ENCODE measurements at regions not wholly inside any gene's neighbourhood (a gene's known extent, or its start where the extent isn't known, plus 50 kb on each side); places are given as distances from the start of the nearest gene placed in this dataset.
"Not testable (repeated sequence)": the region's sequence is repeated elsewhere in the genome, so short reads cannot be mapped to it uniquely, and the experiment has no call there.

GRCh38 chr17:13096291-13096690 is 78.5 kb upstream of the ELAC2 start:
- FAIRE-seq = no peak
- no peak for TF ChIP-seq POLR2A (IDR thresholded peaks at IDR 0.05; ENCODE audit: low read depth, low read length)
- DNase-seq (ENCODE audit: insufficient read length, low spot score) = no peak

GRCh38 chr17:13092010-13092409 is 74.2 kb upstream of the ELAC2 start:
- not testable (repeated sequence) for FAIRE-seq; DNase-seq (ENCODE audit: insufficient read length, low spot score)

- FAIRE-seq = no peak
- no peak for TF ChIP-seq POLR2A (IDR thresholded peaks at IDR 0.05; ENCODE audit: low read depth, low read length)
- no peak for DNase-seq (ENCODE audit: insufficient read length, low spot score)
Observed at GRCh38 chr17:13088666-13089065, 70.8 kb upstream of the ELAC2 start.

- TF ChIP-seq POLR2A (IDR thresholded peaks at IDR 0.05; ENCODE audit: low read depth, low read length) = no peak
- FAIRE-seq (no peak), DNase-seq (ENCODE audit: insufficient read length, low spot score) (no peak)
Observed at GRCh38 chr17:13087802-13088201, 70.0 kb upstream of the ELAC2 start.

- no peak for DNase-seq (ENCODE audit: insufficient read length, low spot score)
- TF ChIP-seq POLR2A (IDR thresholded peaks at IDR 0.05; ENCODE audit: low read depth, low read length) = no peak
- FAIRE-seq = no peak
Observed at GRCh38 chr17:13086142-13086769, 68.4 kb upstream of the ELAC2 start.

- DNase-seq (ENCODE audit: insufficient read length, low spot score) (no peak), FAIRE-seq (no peak)
- no peak for TF ChIP-seq POLR2A (IDR thresholded peaks at IDR 0.05; ENCODE audit: low read depth, low read length)
Observed at GRCh38 chr17:13085578-13085977, 67.8 kb upstream of the ELAC2 start.

- no peak for TF ChIP-seq POLR2A (IDR thresholded peaks at IDR 0.05; ENCODE audit: low read depth, low read length)
- FAIRE-seq = no peak
Observed at GRCh38 chr17:13084420-13084819, 66.6 kb upstream of the ELAC2 start.

GRCh38 chr17:13078591-13079385 is 61.0 kb upstream of the ELAC2 start:
- TF ChIP-seq POLR2A (IDR thresholded peaks at IDR 0.05; ENCODE audit: low read depth, low read length) = no peak
- FAIRE-seq (no peak), DNase-seq (ENCODE audit: insufficient read length, low spot score) (no peak)

More at GRCh38 chr17:13084420-13084819, 66.6 kb upstream of the ELAC2 start:
- DNase-seq (ENCODE audit: insufficient read length, low spot score) = no peak

GRCh38 chr17:13076905-13077304 is 59.1 kb upstream of the ELAC2 start:
- TF ChIP-seq POLR2A (IDR thresholded peaks at IDR 0.05; ENCODE audit: low read depth, low read length) = no peak
- no peak for DNase-seq (ENCODE audit: insufficient read length, low spot score)
- FAIRE-seq = no peak

- no peak for DNase-seq (ENCODE audit: insufficient read length, low spot score)
- peak; percentile 38 for FAIRE-seq
- no peak for TF ChIP-seq POLR2A (IDR thresholded peaks at IDR 0.05; ENCODE audit: low read depth, low read length)
Observed at GRCh38 chr17:13074026-13074425, 56.2 kb upstream of the ELAC2 start.

- DNase-seq (ENCODE audit: insufficient read length, low spot score) (no peak), FAIRE-seq (no peak)
- TF ChIP-seq POLR2A (IDR thresholded peaks at IDR 0.05; ENCODE audit: low read depth, low read length) = no peak
Observed at GRCh38 chr17:13073018-13073417, 55.2 kb upstream of the ELAC2 start.

- FAIRE-seq (no peak), DNase-seq (ENCODE audit: insufficient read length, low spot score) (no peak)
- TF ChIP-seq POLR2A (IDR thresholded peaks at IDR 0.05; ENCODE audit: low read depth, low read length) = no peak
Observed at GRCh38 chr17:13070732-13071131, 52.9 kb upstream of the ELAC2 start.

- TF ChIP-seq POLR2A (IDR thresholded peaks at IDR 0.05; ENCODE audit: low read depth, low read length) = no peak
- no peak for DNase-seq (ENCODE audit: insufficient read length, low spot score)
- FAIRE-seq = no peak
Observed at GRCh38 chr17:13067629-13068303, 49.9 kb upstream of the ELAC2 start.

All from H54 (cell line).